ENCODE measurements at regions not wholly inside any gene's neighbourhood (a gene's known extent, or its start where the extent isn't known, plus 50 kb on each side); places are given as distances from the start of the nearest gene placed in this dataset.

GRCh38 chr2:193476171-193476800 is 1281.6 kb upstream of the TMEFF2 start:
- H3K9me2 ChIP-seq (replicated peaks; ENCODE audit: insufficient read depth, low read length), result no peaks in the 10 kb centered on the region
- TF ChIP-seq CTCF (IDR thresholded peaks at IDR 0.05; ENCODE audit: low read length) (no peak), EZH2 (optimal IDR thresholded peaks at IDR 0.05; ENCODE audit: low read depth, low read length) (no peak), EZH2phosphoT487 (IDR thresholded peaks at IDR 0.05; ENCODE audit: low read length) (no peak)

GRCh38 chr2:193475038-193475437 is 1280.3 kb upstream of the TMEFF2 start:
- H3K36me3 ChIP-seq (replicated peaks; ENCODE audit: insufficient read depth, low read length), result no peaks in the 10 kb centered on the region
- no peaks in the 10 kb centered on the region for H3K27me3 ChIP-seq (replicated peaks; ENCODE audit: insufficient read depth, low read length)

More at GRCh38 chr2:193476171-193476800, 1281.6 kb upstream of the TMEFF2 start:
- Histone ChIP-seq H3K9me3 (replicated peaks; ENCODE audit: insufficient read depth, low read length) (no peaks in the 10 kb centered on the region), H3K4me1 (ENCODE audit: low read length) (no peaks in the 10 kb centered on the region), H3K4me2 (ENCODE audit: low read depth, low read length) (no peak overlapping the region), H2AFZ (ENCODE audit: low read length) (no peak overlapping the region), H3K27me3 (replicated peaks; ENCODE audit: insufficient read depth, low read length) (no peaks in the 10 kb centered on the region), H3K9ac (ENCODE audit: low read length) (no peak overlapping the region), H3K36me3 (replicated peaks; ENCODE audit: insufficient read depth, low read length) (no peaks in the 10 kb centered on the region), H3K27ac (ENCODE audit: low read length) (no peak overlapping the region), H3K4me3 (ENCODE audit: low read length) (no peak overlapping the region), H3F3A (ENCODE audit: insufficient read depth, low read length) (no peaks in the 10 kb centered on the region), H4K20me1 (ENCODE audit: insufficient read depth, low read length) (no peaks in the 10 kb centered on the region), H3K79me2 (ENCODE audit: low read length) (no peaks in the 10 kb centered on the region)
- DNase-seq, result no peak

DNA sequence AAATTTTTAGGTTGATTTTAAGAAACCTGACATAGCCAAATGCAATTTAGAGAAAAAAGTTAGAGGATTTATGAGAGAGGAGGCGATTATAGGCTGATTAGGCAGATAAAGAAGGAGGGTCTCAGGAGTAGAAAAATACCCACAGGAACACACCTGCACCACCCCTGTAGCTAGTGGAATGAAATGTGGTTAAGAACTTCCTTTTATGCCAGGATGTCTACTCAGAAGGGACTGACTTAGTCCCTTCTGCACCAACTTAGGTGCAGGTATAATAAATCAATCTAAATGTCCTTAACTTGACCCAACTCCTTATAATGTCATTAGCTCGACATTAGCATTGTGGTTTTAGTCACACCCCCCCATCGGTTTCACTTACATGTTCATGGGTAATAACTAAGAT is 1274.5 kb upstream of the TMEFF2 start:
- Histone ChIP-seq H3K27ac (ENCODE audit: low read length) (no peak overlapping the region), H3K9me2 (replicated peaks; ENCODE audit: insufficient read depth, low read length) (no peaks in the 10 kb centered on the region), H3K4me3 (ENCODE audit: low read length) (no peak overlapping the region), H2AFZ (ENCODE audit: low read length) (no peak overlapping the region), H3K27me3 (replicated peaks; ENCODE audit: insufficient read depth, low read length) (no peaks in the 10 kb centered on the region), H3K4me1 (ENCODE audit: low read length) (no peaks in the 10 kb centered on the region), H3K79me2 (ENCODE audit: low read length) (no peaks in the 10 kb centered on the region), H3K9me3 (replicated peaks; ENCODE audit: insufficient read depth, low read length) (no peaks in the 10 kb centered on the region), H3K4me2 (ENCODE audit: low read depth, low read length) (no peak overlapping the region), H3K36me3 (replicated peaks; ENCODE audit: insufficient read depth, low read length) (no peaks in the 10 kb centered on the region), H3K9ac (ENCODE audit: low read length) (no peak overlapping the region), H3F3A (ENCODE audit: insufficient read depth, low read length) (no peaks in the 10 kb centered on the region), H4K20me1 (ENCODE audit: insufficient read depth, low read length) (no peaks in the 10 kb centered on the region; the same call in 1 of the 2 replicates)
- no peak for TF ChIP-seq EZH2phosphoT487 (IDR thresholded peaks at IDR 0.05; ENCODE audit: low read length)
- TF ChIP-seq EZH2 (optimal IDR thresholded peaks at IDR 0.05; ENCODE audit: low read depth, low read length), result no peak
- no peak for TF ChIP-seq CTCF (IDR thresholded peaks at IDR 0.05; ENCODE audit: low read length)
- peak; percentile 39 for DNase-seq

More at GRCh38 chr2:193475038-193475437, 1280.3 kb upstream of the TMEFF2 start:
- Histone ChIP-seq H2AFZ (ENCODE audit: low read length) (no peak overlapping the region), H3K9me2 (replicated peaks; ENCODE audit: insufficient read depth, low read length) (no peaks in the 10 kb centered on the region), H4K20me1 (ENCODE audit: insufficient read depth, low read length) (no peaks in the 10 kb centered on the region), H3K4me2 (ENCODE audit: low read depth, low read length) (no peak overlapping the region), H3K27ac (ENCODE audit: low read length) (no peak overlapping the region), H3K4me3 (ENCODE audit: low read length) (no peak overlapping the region), H3F3A (ENCODE audit: insufficient read depth, low read length) (no peaks in the 10 kb centered on the region), H3K4me1 (ENCODE audit: low read length) (no peaks in the 10 kb centered on the region), H3K9ac (ENCODE audit: low read length) (no peak overlapping the region), H3K9me3 (replicated peaks; ENCODE audit: insufficient read depth, low read length) (no peaks in the 10 kb centered on the region), H3K79me2 (ENCODE audit: low read length) (no peaks in the 10 kb centered on the region)
- no peak for DNase-seq
- no peak for TF ChIP-seq EZH2phosphoT487 (IDR thresholded peaks at IDR 0.05; ENCODE audit: low read length)
- TF ChIP-seq EZH2 (optimal IDR thresholded peaks at IDR 0.05; ENCODE audit: low read depth, low read length), result no peak
- no peak for TF ChIP-seq CTCF (IDR thresholded peaks at IDR 0.05; ENCODE audit: low read length)
